Panc1 (cell line): ENCODE measurements at regions not wholly inside any gene's neighbourhood (a gene's known extent, or its start where the extent isn't known, plus 50 kb on each side); places are given as distances from the start of the nearest gene placed in this dataset.

ENCODE experiments used
- POLR2AphosphoS5 ChIP-seq: IDR thresholded peaks from 2 replicates; pipeline ENCODE4 v1.6.1; 2012; ENCODE audit warnings: mild to moderate bottlenecking, low read depth, low read length, moderate library complexity
- SIN3A ChIP-seq: IDR thresholded peaks from 2 replicates; pipeline ENCODE4 v1.6.1; 2012; ENCODE audit warnings: low read depth, mild to moderate bottlenecking, low read length, moderate library complexity, borderline replicate concordance; ENCODE audit not compliant: insufficient read depth
- TCF7L2 ChIP-seq: IDR thresholded peaks from 2 replicates; pipeline ENCODE4 v1.6.1; 2011; ENCODE audit warnings: mild to moderate bottlenecking, low read depth, low read length, inconsistent platforms
- TF ChIP-seq, protein P1 (sequence below): fragments of 450-650 bp; IDR thresholded peaks from 2 replicates; pipeline ENCODE4 v1.5.1; 2017; ENCODE audit warnings: mild to moderate bottlenecking
- TF ChIP-seq, protein P2 (sequence below), 2 experiments: IDR thresholded peaks; 2 replicates each; pipeline ENCODE4 v1.6.1; 2011 to 2012; ENCODE audit warnings: low read depth in 2 of 2, control low read depth in 1 of 2, low read length in 1 of 2, mild to moderate bottlenecking in 1 of 2, moderate library complexity in 1 of 2; ENCODE audit not compliant: insufficient read depth in 1 of 2

DNA sequence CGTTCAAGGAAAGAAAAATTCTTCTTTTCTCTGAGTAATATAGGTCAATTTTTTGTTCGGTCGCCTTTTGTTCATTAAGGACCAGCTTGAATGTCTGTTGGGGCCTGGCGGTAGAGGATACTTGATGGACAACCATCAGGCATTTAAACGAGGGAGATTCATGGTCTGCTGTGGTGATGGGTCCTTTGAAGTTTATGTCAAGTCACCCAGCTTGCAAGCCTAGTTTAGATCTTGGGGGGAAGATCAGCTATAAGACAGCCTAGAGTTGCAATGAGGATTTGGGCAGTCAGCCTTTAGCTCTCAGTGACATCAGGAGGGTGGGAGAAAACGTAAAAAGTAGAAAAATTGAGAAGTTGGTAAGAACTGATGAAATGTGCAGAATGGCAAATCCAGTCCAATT lies 80.2 kb upstream of the SPRY4 start:
- TF ChIP-seq POLR2AphosphoS5 (no peak), TCF7L2 (no peak), SIN3A (no peak)
- TF ChIP-seq, protein P1, sequence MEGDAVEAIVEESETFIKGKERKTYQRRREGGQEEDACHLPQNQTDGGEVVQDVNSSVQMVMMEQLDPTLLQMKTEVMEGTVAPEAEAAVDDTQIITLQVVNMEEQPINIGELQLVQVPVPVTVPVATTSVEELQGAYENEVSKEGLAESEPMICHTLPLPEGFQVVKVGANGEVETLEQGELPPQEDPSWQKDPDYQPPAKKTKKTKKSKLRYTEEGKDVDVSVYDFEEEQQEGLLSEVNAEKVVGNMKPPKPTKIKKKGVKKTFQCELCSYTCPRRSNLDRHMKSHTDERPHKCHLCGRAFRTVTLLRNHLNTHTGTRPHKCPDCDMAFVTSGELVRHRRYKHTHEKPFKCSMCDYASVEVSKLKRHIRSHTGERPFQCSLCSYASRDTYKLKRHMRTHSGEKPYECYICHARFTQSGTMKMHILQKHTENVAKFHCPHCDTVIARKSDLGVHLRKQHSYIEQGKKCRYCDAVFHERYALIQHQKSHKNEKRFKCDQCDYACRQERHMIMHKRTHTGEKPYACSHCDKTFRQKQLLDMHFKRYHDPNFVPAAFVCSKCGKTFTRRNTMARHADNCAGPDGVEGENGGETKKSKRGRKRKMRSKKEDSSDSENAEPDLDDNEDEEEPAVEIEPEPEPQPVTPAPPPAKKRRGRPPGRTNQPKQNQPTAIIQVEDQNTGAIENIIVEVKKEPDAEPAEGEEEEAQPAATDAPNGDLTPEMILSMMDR = no peak
- TF ChIP-seq, protein P2, sequence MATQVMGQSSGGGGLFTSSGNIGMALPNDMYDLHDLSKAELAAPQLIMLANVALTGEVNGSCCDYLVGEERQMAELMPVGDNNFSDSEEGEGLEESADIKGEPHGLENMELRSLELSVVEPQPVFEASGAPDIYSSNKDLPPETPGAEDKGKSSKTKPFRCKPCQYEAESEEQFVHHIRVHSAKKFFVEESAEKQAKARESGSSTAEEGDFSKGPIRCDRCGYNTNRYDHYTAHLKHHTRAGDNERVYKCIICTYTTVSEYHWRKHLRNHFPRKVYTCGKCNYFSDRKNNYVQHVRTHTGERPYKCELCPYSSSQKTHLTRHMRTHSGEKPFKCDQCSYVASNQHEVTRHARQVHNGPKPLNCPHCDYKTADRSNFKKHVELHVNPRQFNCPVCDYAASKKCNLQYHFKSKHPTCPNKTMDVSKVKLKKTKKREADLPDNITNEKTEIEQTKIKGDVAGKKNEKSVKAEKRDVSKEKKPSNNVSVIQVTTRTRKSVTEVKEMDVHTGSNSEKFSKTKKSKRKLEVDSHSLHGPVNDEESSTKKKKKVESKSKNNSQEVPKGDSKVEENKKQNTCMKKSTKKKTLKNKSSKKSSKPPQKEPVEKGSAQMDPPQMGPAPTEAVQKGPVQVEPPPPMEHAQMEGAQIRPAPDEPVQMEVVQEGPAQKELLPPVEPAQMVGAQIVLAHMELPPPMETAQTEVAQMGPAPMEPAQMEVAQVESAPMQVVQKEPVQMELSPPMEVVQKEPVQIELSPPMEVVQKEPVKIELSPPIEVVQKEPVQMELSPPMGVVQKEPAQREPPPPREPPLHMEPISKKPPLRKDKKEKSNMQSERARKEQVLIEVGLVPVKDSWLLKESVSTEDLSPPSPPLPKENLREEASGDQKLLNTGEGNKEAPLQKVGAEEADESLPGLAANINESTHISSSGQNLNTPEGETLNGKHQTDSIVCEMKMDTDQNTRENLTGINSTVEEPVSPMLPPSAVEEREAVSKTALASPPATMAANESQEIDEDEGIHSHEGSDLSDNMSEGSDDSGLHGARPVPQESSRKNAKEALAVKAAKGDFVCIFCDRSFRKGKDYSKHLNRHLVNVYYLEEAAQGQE (IDR thresholded peaks at IDR 0.05; ENCODE audit: insufficient read depth in 1 of 2, low read depth in 2 of 2, low read length in 1 of 2) = no peak
